ENCODE measurements at regions not wholly inside any gene's neighbourhood (a gene's known extent, or its start where the extent isn't known, plus 50 kb on each side); places are given as distances from the start of the nearest gene placed in this dataset.

- Histone ChIP-seq H3K9me3 (no peaks in the 10 kb centered on the region), H3K36me3 (no peaks in the 10 kb centered on the region), H3K27me3 (no peaks in the 10 kb centered on the region), H3K4me1 (no peaks in the 10 kb centered on the region), H3K27ac (no peak overlapping the region), H3K4me3 (no peak overlapping the region)
- TF ChIP-seq CTCF (IDR thresholded peaks at IDR 0.05), result no peak
- no peak for DNase-seq (ENCODE audit: low spot score)
Observed at GRCh38 chr6:74287932-74288331, 591.9 kb downstream of the CD109 start.

GRCh38 chr6:74287441-74287840, 591.4 kb downstream of the CD109 start:
- H3K9me3 ChIP-seq, result no peaks in the 10 kb centered on the region
- H3K27me3 ChIP-seq, result no peaks in the 10 kb centered on the region
- TF ChIP-seq CTCF (IDR thresholded peaks at IDR 0.05), result no peak
- no peak overlapping the region for H3K4me3 ChIP-seq
- H3K36me3 ChIP-seq, result no peaks in the 10 kb centered on the region
- H3K27ac ChIP-seq, result no peak overlapping the region
- no peaks in the 10 kb centered on the region for H3K4me1 ChIP-seq
- DNase-seq (ENCODE audit: low spot score), result no peak

- Histone ChIP-seq H3K9me3 (no peaks in the 10 kb centered on the region), H3K27ac (no peak overlapping the region), H3K4me3 (no peak overlapping the region), H3K4me1 (no peaks in the 10 kb centered on the region), H3K27me3 (no peaks in the 10 kb centered on the region), H3K36me3 (no peaks in the 10 kb centered on the region)
- TF ChIP-seq CTCF (IDR thresholded peaks at IDR 0.05), result no peak
- no peak for DNase-seq (ENCODE audit: low spot score)
Observed at GRCh38 chr6:74284284-74284683, 588.3 kb downstream of the CD109 start.

GRCh38 chr6:74283532-74283931, 587.5 kb downstream of the CD109 start:
- H3K27me3 ChIP-seq, result no peaks in the 10 kb centered on the region
- no peak overlapping the region for H3K4me3 ChIP-seq
- no peaks in the 10 kb centered on the region for H3K36me3 ChIP-seq
- H3K27ac ChIP-seq, result no peak overlapping the region
- H3K9me3 ChIP-seq, result no peaks in the 10 kb centered on the region
- H3K4me1 ChIP-seq, result no peaks in the 10 kb centered on the region
- no peak for TF ChIP-seq CTCF (IDR thresholded peaks at IDR 0.05)
- DNase-seq (ENCODE audit: low spot score), result no peak

- no peak for TF ChIP-seq CTCF (IDR thresholded peaks at IDR 0.05)
- Histone ChIP-seq H3K27ac (no peak overlapping the region), H3K9me3 (no peaks in the 10 kb centered on the region), H3K4me3 (no peak overlapping the region), H3K4me1 (no peaks in the 10 kb centered on the region), H3K36me3 (no peaks in the 10 kb centered on the region), H3K27me3 (no peaks in the 10 kb centered on the region)
- no peak for DNase-seq (ENCODE audit: low spot score)
Observed at GRCh38 chr6:74282143-74282689, 586.2 kb downstream of the CD109 start.

GRCh38 chr6:74280130-74280692, 584.2 kb downstream of the CD109 start:
- Histone ChIP-seq H3K27ac (no peak overlapping the region), H3K4me3 (no peak overlapping the region), H3K4me1 (no peaks in the 10 kb centered on the region), H3K27me3 (no peaks in the 10 kb centered on the region), H3K36me3 (no peaks in the 10 kb centered on the region), H3K9me3 (no peaks in the 10 kb centered on the region)
- DNase-seq (ENCODE audit: low spot score), result no peak
- TF ChIP-seq CTCF (IDR thresholded peaks at IDR 0.05), result no peak
